ENCODE measurements at regions not wholly inside any gene's neighbourhood (a gene's known extent, or its start where the extent isn't known, plus 50 kb on each side); places are given as distances from the start of the nearest gene placed in this dataset.

DNA sequence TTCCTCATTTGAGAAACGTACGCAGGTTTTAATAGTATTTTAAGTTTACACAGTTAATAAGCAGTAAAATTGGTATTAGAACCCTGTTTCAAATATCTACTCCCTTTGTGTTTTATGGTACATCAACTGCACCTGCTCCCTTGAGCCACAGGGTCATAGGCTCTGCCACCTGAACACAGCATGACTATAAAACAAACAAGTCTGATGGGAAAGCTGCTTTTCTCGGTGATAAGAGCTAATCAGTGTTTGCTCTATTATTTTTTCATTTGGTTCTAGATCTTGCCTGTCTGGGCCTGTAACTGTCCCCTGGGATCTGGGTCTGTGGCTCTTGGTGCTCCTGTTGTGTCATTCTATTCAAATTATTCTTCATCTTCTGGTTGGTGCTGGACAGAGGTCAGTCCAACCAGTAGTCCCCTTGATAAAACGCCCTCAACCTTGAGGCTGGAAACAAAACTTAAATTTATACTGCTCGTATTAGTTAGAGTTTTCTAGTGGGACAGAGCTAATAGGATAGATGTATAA is 314.8 kb upstream of the LRP1B start:
- Histone ChIP-seq H3K4me3 (no peak overlapping the region), H3K36me3 (no peaks in the 10 kb centered on the region), H3K27ac (replicated peaks) (no peak overlapping the region), H3K4me1 (no peaks in the 10 kb centered on the region), H3K9me3 (replicated peaks) (no peaks in the 10 kb centered on the region), H3K27me3 (ENCODE audit: low read depth) (no peaks in the 10 kb centered on the region)
- no peak for DNase-seq
- intact Hi-C loops (cut with micrococcal nuclease) = no loop called here
- TF ChIP-seq CTCF (IDR thresholded peaks at IDR 0.05; ENCODE audit: borderline replicate concordance) = no peak

GRCh38 chr2:142445023-142445422 is 314.2 kb upstream of the LRP1B start:
- intact Hi-C loops (cut with micrococcal nuclease) = no loop called here
- no peak for TF ChIP-seq CTCF (IDR thresholded peaks at IDR 0.05; ENCODE audit: borderline replicate concordance)
- H3K36me3 ChIP-seq = no peaks in the 10 kb centered on the region
- no peaks in the 10 kb centered on the region for H3K9me3 ChIP-seq (replicated peaks)
- H3K4me1 ChIP-seq = no peaks in the 10 kb centered on the region
- no peak overlapping the region for H3K4me3 ChIP-seq
- no peaks in the 10 kb centered on the region for H3K27me3 ChIP-seq (ENCODE audit: low read depth)
- DNase-seq = no peak
- H3K27ac ChIP-seq (replicated peaks) = no peak overlapping the region

- intact Hi-C loops (cut with micrococcal nuclease) = no loop called here
- Histone ChIP-seq H3K4me1 (peaks cover 8% of the 10 kb centered on the region), H3K36me3 (no peaks in the 10 kb centered on the region), H3K27me3 (ENCODE audit: low read depth) (no peaks in the 10 kb centered on the region), H3K27ac (replicated peaks) (no peak overlapping the region), H3K9me3 (replicated peaks) (no peaks in the 10 kb centered on the region), H3K4me3 (no peak overlapping the region)
- no peak for TF ChIP-seq CTCF (IDR thresholded peaks at IDR 0.05; ENCODE audit: borderline replicate concordance)
- no peak for DNase-seq
Observed at GRCh38 chr2:142435847-142436246, 305.0 kb upstream of the LRP1B start.

DNA sequence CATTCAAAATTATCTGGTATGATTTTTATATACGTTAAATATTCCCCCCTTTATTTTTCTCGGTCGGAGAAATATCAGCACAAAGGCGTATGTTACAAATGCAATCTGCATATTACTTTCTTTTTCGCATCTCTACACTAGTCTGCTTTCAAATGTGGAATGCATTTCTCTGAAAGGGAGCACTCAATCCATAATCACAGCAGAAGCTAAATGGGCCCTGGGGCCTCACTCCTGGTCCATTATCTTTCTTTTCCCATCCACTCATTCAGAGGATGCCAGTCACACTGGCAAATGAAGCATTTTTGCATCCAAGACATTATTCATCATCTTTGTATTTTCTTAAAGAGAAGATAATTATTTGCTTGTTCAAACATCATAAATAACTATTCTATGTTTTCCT is 295.2 kb upstream of the LRP1B start:
- Histone ChIP-seq H3K36me3 (no peaks in the 10 kb centered on the region), H3K27me3 (ENCODE audit: low read depth) (no peaks in the 10 kb centered on the region), H3K9me3 (replicated peaks) (peaks cover 3% of the 10 kb centered on the region), H3K4me1 (no peaks in the 10 kb centered on the region), H3K27ac (replicated peaks) (no peak overlapping the region), H3K4me3 (no peak overlapping the region)
- no peak for DNase-seq
- intact Hi-C loops (cut with micrococcal nuclease) = no loop called here
- no peak for TF ChIP-seq CTCF (IDR thresholded peaks at IDR 0.05; ENCODE audit: borderline replicate concordance)

GRCh38 chr2:142425551-142425950 is 294.7 kb upstream of the LRP1B start:
- H3K27ac ChIP-seq (replicated peaks) = no peak overlapping the region
- intact Hi-C loops (cut with micrococcal nuclease) = no loop called here
- no peaks in the 10 kb centered on the region for H3K4me1 ChIP-seq
- no peak for TF ChIP-seq CTCF (IDR thresholded peaks at IDR 0.05; ENCODE audit: borderline replicate concordance)
- H3K4me3 ChIP-seq = no peak overlapping the region
- H3K27me3 ChIP-seq (ENCODE audit: low read depth) = no peaks in the 10 kb centered on the region
- DNase-seq = no peak
- H3K9me3 ChIP-seq (replicated peaks) = peaks cover 3% of the 10 kb centered on the region
- H3K36me3 ChIP-seq = no peaks in the 10 kb centered on the region

DNA sequence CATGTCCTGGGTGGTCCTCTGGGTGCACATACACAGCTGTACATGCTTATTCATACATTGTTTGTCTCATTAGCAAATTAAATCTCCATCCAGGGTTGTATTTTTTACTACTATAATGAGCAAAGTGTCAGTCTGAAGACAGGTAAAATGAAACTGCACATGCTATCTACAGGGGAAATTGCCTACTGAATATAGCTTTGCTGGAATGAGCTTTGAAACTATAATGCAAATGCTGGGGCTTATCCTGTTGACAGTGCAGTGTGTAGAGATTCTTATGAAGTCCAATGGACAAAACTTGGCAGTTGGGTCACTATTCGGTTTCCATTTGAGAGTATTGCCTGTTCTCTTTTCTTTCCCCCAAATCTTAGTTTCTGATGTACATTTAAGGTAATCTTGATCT is 292.8 kb upstream of the LRP1B start:
- no peaks in the 10 kb centered on the region for H3K27me3 ChIP-seq (ENCODE audit: low read depth)
- H3K36me3 ChIP-seq = no peaks in the 10 kb centered on the region
- H3K4me3 ChIP-seq = no peak overlapping the region
- H3K27ac ChIP-seq (replicated peaks) = no peak overlapping the region
- TF ChIP-seq CTCF (IDR thresholded peaks at IDR 0.05; ENCODE audit: borderline replicate concordance) = no peak
- no peak for DNase-seq
- no peaks in the 10 kb centered on the region for H3K4me1 ChIP-seq
- intact Hi-C loops (cut with micrococcal nuclease) = no loop called here
- H3K9me3 ChIP-seq (replicated peaks) = no peaks in the 10 kb centered on the region

Measured in left ventricle myocardium inferior (tissue), 1 donor.